Central memory CD4-positive, alpha-beta T cell (primary cell): ENCODE measurements at regions not wholly inside any gene's neighbourhood (a gene's known extent, or its start where the extent isn't known, plus 50 kb on each side); places are given as distances from the start of the nearest gene placed in this dataset.
"Not testable (repeated sequence)": the region's sequence is repeated elsewhere in the genome, so short reads cannot be mapped to it uniquely, and the experiment has no call there.

Experiments
- DNase-seq: peaks from one replicate; pipeline ENCODE4 v3.0.0; 2022

- no peak for DNase-seq
Measured at GRCh38 chr1:38169121-38169520, 122.5 kb upstream of the POU3F1 start.

GRCh38 chr1:38168365-38168764 lies 121.8 kb upstream of the POU3F1 start:
- DNase-seq: no peak

GRCh38 chr1:38166461-38166860 lies 119.9 kb upstream of the POU3F1 start:
- DNase-seq: no peak

GRCh38 chr1:38153778-38154470 lies 107.3 kb upstream of the POU3F1 start:
- no peak for DNase-seq

- no peak for DNase-seq
Measured at GRCh38 chr1:38153066-38153777, 106.6 kb upstream of the POU3F1 start.

GRCh38 chr1:38152351-38153065 lies 105.9 kb upstream of the POU3F1 start:
- DNase-seq: no peak

GRCh38 chr1:38151399-38151798 lies 104.8 kb upstream of the POU3F1 start:
- no peak for DNase-seq

- not testable (repeated sequence) for DNase-seq
Measured at GRCh38 chr1:38146079-38146478, 99.5 kb upstream of the POU3F1 start.

- DNase-seq: no peak
Measured at GRCh38 chr1:38142606-38143005, 96.0 kb upstream of the POU3F1 start.

- no peak for DNase-seq
Measured at GRCh38 chr1:38141483-38141882, 94.9 kb upstream of the POU3F1 start.

GRCh38 chr1:38139738-38140487 lies 93.3 kb upstream of the POU3F1 start:
- DNase-seq: no peak

- DNase-seq: no peak
Measured at GRCh38 chr1:38138498-38139233, 92.1 kb upstream of the POU3F1 start.

- DNase-seq: no peak
Measured at GRCh38 chr1:38137164-38137563, 90.6 kb upstream of the POU3F1 start.

- no peak for DNase-seq
Measured at GRCh38 chr1:38135625-38136414, 89.2 kb upstream of the POU3F1 start.

GRCh38 chr1:38134294-38134755 lies 87.7 kb upstream of the POU3F1 start:
- no peak for DNase-seq

- no peak for DNase-seq
Measured at GRCh38 chr1:38133756-38134155, 87.2 kb upstream of the POU3F1 start.

- DNase-seq: no peak
Measured at GRCh38 chr1:38133304-38133703, 86.7 kb upstream of the POU3F1 start.

- DNase-seq: no peak
Measured at GRCh38 chr1:38132681-38133080, 86.1 kb upstream of the POU3F1 start.

- no peak for DNase-seq
Measured at GRCh38 chr1:38131024-38131585, 84.5 kb upstream of the POU3F1 start.

GRCh38 chr1:38129971-38130370 lies 83.4 kb upstream of the POU3F1 start:
- DNase-seq: no peak

GRCh38 chr1:38129473-38129872 lies 82.9 kb upstream of the POU3F1 start:
- no peak for DNase-seq
